CD14-positive monocyte (primary cell): ENCODE measurements at regions not wholly inside any gene's neighbourhood (a gene's known extent, or its start where the extent isn't known, plus 50 kb on each side); places are given as distances from the start of the nearest gene placed in this dataset.
"Not testable (repeated sequence)": the region's sequence is repeated elsewhere in the genome, so short reads cannot be mapped to it uniquely, and the experiment has no call there.

Experiments used
- DNase-seq, 3 donors: peaks; one replicate each; pipeline ENCODE4 v3.0.0-alpha.2; 2011 to 2022
- H2AFZ ChIP-seq: 2 replicates; pipeline ENCODE4 v1.6.0; 2012; ENCODE audit warnings: mild to moderate bottlenecking, low read depth, low read length, inconsistent platforms; ENCODE audit not compliant: insufficient read depth, poor library complexity, severe bottlenecking
- H3K27ac ChIP-seq, 2 donors: 1 replicate in 1 of 2; 2 replicates in 1 of 2; pipeline ENCODE4 v1.5.1; 2012 to 2013; ENCODE audit warnings: low read length in 2 of 2, control low read depth in 1 of 2, inconsistent platforms in 1 of 2, low read depth in 1 of 2, mild to moderate bottlenecking in 1 of 2
- H3K27me3 ChIP-seq, 2 donors: one replicate each; pipeline versions ENCODE4 v1.6.0 to v1.6.1; 2011 to 2013; ENCODE audit warnings: low read length in 2 of 2; ENCODE audit not compliant: control insufficient read depth in 2 of 2, insufficient read depth in 2 of 2
- H3K36me3 ChIP-seq, 2 donors: replicated peaks in 1 of 2; 1 replicate in 1 of 2; 2 replicates in 1 of 2; pipeline versions ENCODE4 v1.5.1 to v1.6.1; 2012 to 2013; ENCODE audit warnings: low read length in 2 of 2, control low read depth in 1 of 2, inconsistent platforms in 1 of 2, mild to moderate bottlenecking in 1 of 2; ENCODE audit not compliant: insufficient read depth in 2 of 2, control insufficient read depth in 1 of 2
- H3K4me1 ChIP-seq, 2 donors: 1 replicate in 1 of 2; 2 replicates in 1 of 2; pipeline versions ENCODE4 v1.5.1 to v1.6.1; 2012 to 2013; ENCODE audit warnings: low read length in 2 of 2, control low read depth in 1 of 2, inconsistent platforms in 1 of 2, mild to moderate bottlenecking in 1 of 2, moderate library complexity in 1 of 2; ENCODE audit not compliant: insufficient read depth in 2 of 2, control insufficient read depth in 1 of 2
- H3K4me2 ChIP-seq: replicated peaks from 2 replicates; pipeline ENCODE3; 2012; ENCODE audit warnings: low read length, moderate library complexity, mild to moderate bottlenecking; ENCODE audit not compliant: poor library complexity, severe bottlenecking; ENCODE audit errors: extremely low read depth
- H3K4me3 ChIP-seq, 3 experiments: fragments of 200-600 bp in 1 of 3; sonication (generic) in 1 of 3; replicated peaks in 1 of 3; 1 replicate in 2 of 3; 2 replicates in 1 of 3; pipeline ENCODE4 v1.5.1; 2011 to 2013; ENCODE audit warnings: low read length in 3 of 3, mild to moderate bottlenecking in 3 of 3, control low read depth in 2 of 3, low read depth in 2 of 3, inconsistent platforms in 1 of 3, moderate library complexity in 1 of 3
- H3K79me2 ChIP-seq: 2 replicates; pipeline ENCODE4 v1.6.0; 2012; ENCODE audit warnings: mild to moderate bottlenecking, control low read depth, inconsistent platforms, low read length, moderate library complexity; ENCODE audit not compliant: insufficient read depth
- H3K9ac ChIP-seq: 2 replicates; pipeline ENCODE4 v1.6.0; 2017; ENCODE audit warnings: low read length, mild to moderate bottlenecking; ENCODE audit not compliant: insufficient read depth, poor library complexity, severe bottlenecking
- H3K9me3 ChIP-seq, 2 donors: replicated peaks in 1 of 2; 1 replicate in 1 of 2; 2 replicates in 1 of 2; pipeline versions ENCODE4 v1.5.1 to v1.6.1; 2012 to 2013; ENCODE audit warnings: low read length in 2 of 2, control low read depth in 1 of 2; ENCODE audit not compliant: control insufficient read depth in 1 of 2, insufficient read depth in 1 of 2
- H4K20me1 ChIP-seq: 2 replicates; pipeline ENCODE4 v1.6.0; 2012; ENCODE audit warnings: mild to moderate bottlenecking, low read length, control low read depth, moderate library complexity; ENCODE audit not compliant: insufficient read depth
- H3K27ac Mint-ChIP-seq, 7 donors: one replicate each; pipeline ENCODE4 v1.8.0; 2020; ENCODE audit warnings: mild to moderate bottlenecking in 7 of 7, mixed read lengths in 7 of 7, moderate library complexity in 6 of 7, inconsistent platforms in 2 of 7
- H3K27me3 Mint-ChIP-seq, 3 donors: one replicate each; pipeline ENCODE4 v1.8.0; 2021 to 2022; ENCODE audit warnings: low read depth in 3 of 3, mild to moderate bottlenecking in 3 of 3, mixed read lengths in 3 of 3, moderate library complexity in 3 of 3, inconsistent platforms in 1 of 3
- H3K36me3 Mint-ChIP-seq, 2 donors: one replicate each; pipeline ENCODE4 v1.8.0; 2020; ENCODE audit warnings: mixed read lengths in 2 of 2, inconsistent platforms in 1 of 2, mild to moderate bottlenecking in 1 of 2
- H3K4me1 Mint-ChIP-seq: one replicate; pipeline ENCODE4 v1.8.0; 2020; ENCODE audit warnings: mild to moderate bottlenecking, mixed read lengths
- H3K4me3 Mint-ChIP-seq, 2 donors: one replicate each; pipeline ENCODE4 v1.8.0; 2020; ENCODE audit warnings: mild to moderate bottlenecking in 2 of 2, mixed read lengths in 2 of 2, moderate library complexity in 1 of 2
- H3K9me3 Mint-ChIP-seq, 7 donors: one replicate each; pipeline ENCODE4 v1.8.0; 2020 to 2022; ENCODE audit warnings: mixed read lengths in 7 of 7, mild to moderate bottlenecking in 6 of 7, moderate library complexity in 6 of 7, inconsistent platforms in 2 of 7
- CTCF ChIP-seq: fragments of 200-600 bp; IDR thresholded peaks from one replicate; pipeline ENCODE4 v1.8.0; 2022; ENCODE audit warnings: antibody characterized with exemption, mild to moderate bottlenecking
- WGBS: methylation state at CpG from one replicate; pipeline ENCODE4 v1.1.5; 2013; ENCODE audit warnings: missing lambda C conversion rate; ENCODE audit not compliant: insufficient coverage; 5-methylcytosine and 5-hydroxymethylcytosine counted together
- intact Hi-C, 2 donors: fragments of 100-400 bp; cut with micrococcal nuclease; formaldehyde crosslinking; loops; one replicate each; pipeline versions ENCODE4 v1.15.0 to v1.15.1; 2023

- H2AFZ ChIP-seq: no peak overlapping the region
- H3K36me3 ChIP-seq: no peaks in the 10 kb centered on the region
- no peak overlapping the region for H3K4me2 ChIP-seq
- H3K27ac ChIP-seq: no peak overlapping the region
- no peaks in the 10 kb centered on the region for H3K79me2 ChIP-seq
- Mint-ChIP-seq H3K27me3 (peaks cover 0 to 4% (median 1%) of the 10 kb centered on the region in 3 donors), H3K9me3 (peaks cover 0 to 18% (median 10%) of the 10 kb centered on the region in 7 donors), H3K27ac (no peak overlapping the region), H3K4me1 (peaks cover 10% of the 10 kb centered on the region), H3K4me3 (no peak overlapping the region), H3K36me3 (no peaks in the 10 kb centered on the region)
- H4K20me1 ChIP-seq: no peaks in the 10 kb centered on the region
- no peaks in the 10 kb centered on the region for H3K27me3 ChIP-seq
- H3K4me3 ChIP-seq: no peak overlapping the region
- H3K9ac ChIP-seq: no peak overlapping the region
- no CpG with 5 or more reads among the region's 2 CpGs for WGBS
- peaks cover 0 to 3% of the 10 kb centered on the region in 2 donors for H3K9me3 ChIP-seq
- H3K4me1 ChIP-seq: no peaks in the 10 kb centered on the region
- no peak for DNase-seq
- TF ChIP-seq CTCF: no peak
- intact Hi-C loops: no loop called here
These were observed 148.3 kb upstream of the LMCD1 start for GRCh38 chr3:8353364-8353763.

GRCh38 chr3:8355346-8355745 lies 146.3 kb upstream of the LMCD1 start:
- Mint-ChIP-seq H3K27ac (no peak overlapping the region), H3K4me3 (no peak overlapping the region)

GRCh38 chr3:8356066-8356465 lies 145.6 kb upstream of the LMCD1 start:
- H3K4me3 Mint-ChIP-seq, H3K27me3 Mint-ChIP-seq, H3K27me3 ChIP-seq, intact Hi-C loops, H4K20me1 ChIP-seq, H3K4me1 ChIP-seq, H3K36me3 Mint-ChIP-seq, H2AFZ ChIP-seq, H3K36me3 ChIP-seq, H3K9me3 ChIP-seq, DNase-seq, H3K9ac ChIP-seq, H3K27ac ChIP-seq, H3K27ac Mint-ChIP-seq, H3K4me2 ChIP-seq, H3K4me3 ChIP-seq, H3K79me2 ChIP-seq: not testable (repeated sequence)
- Mint-ChIP-seq H3K4me1 (peaks cover 10% of the 10 kb centered on the region), H3K9me3 (peaks cover 0 to 12% (median 8%) of the 10 kb centered on the region in 7 donors)

More at GRCh38 chr3:8355346-8355745, 146.3 kb upstream of the LMCD1 start:
- no peaks in the 10 kb centered on the region for H3K4me1 ChIP-seq
- TF ChIP-seq CTCF: no peak
- H3K9me3 ChIP-seq: peaks cover 0 to 3% of the 10 kb centered on the region in 2 donors
- no peak overlapping the region for H3K27ac ChIP-seq
- H3K27me3 ChIP-seq: no peaks in the 10 kb centered on the region
- Mint-ChIP-seq H3K36me3 (no peaks in the 10 kb centered on the region), H3K4me1 (peaks cover 10% of the 10 kb centered on the region), H3K9me3 (peaks cover 0 to 13% (median 7%) of the 10 kb centered on the region in 7 donors), H3K27me3 (peaks cover 0 to 4% (median 1%) of the 10 kb centered on the region in 3 donors)
- no CpG with 5 or more reads among the region's 1 CpG for WGBS
- H3K9ac ChIP-seq: no peak overlapping the region
- no peak overlapping the region for H3K4me2 ChIP-seq
- H3K79me2 ChIP-seq: no peaks in the 10 kb centered on the region
- H3K36me3 ChIP-seq: no peaks in the 10 kb centered on the region
- no peak overlapping the region for H3K4me3 ChIP-seq
- no peaks in the 10 kb centered on the region for H4K20me1 ChIP-seq
- H2AFZ ChIP-seq: no peak overlapping the region
- DNase-seq: no peak
- intact Hi-C loops: no loop called here
